ENCODE measurements at regions not wholly inside any gene's neighbourhood (a gene's known extent, or its start where the extent isn't known, plus 50 kb on each side); places are given as distances from the start of the nearest gene placed in this dataset.

DNA sequence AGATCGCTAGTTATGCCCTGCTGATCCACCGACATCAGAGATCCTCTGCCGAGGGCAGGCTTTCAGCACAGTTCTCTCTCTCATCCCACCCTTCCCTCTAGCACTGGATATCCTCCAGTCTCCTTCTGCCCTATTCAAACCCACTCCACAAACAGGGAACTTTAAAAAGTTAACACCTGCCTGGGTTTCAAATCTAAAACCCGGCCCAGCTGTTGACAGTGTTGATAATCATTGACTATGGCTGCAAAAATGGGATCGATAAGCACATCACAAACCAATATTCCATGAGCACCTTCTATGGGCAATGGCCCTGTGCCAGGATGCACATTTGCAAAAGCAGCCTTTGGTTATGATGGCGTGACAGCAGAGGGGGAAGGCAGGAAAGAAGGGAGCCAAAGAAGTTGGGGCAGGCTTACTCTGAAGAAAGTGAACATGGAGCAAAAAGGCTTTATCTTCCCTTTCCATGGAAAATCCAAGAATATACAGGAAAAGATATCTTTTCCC lies 482.3 kb upstream of the KLHL29 start:
- TF ChIP-seq ZNF17 (CRISPR knock-in tag; IDR thresholded peaks at IDR 0.05) = no peak
- no peak for TF ChIP-seq SRF (IDR thresholded peaks at IDR 0.05; ENCODE audit: low read depth, low read length)
- TF ChIP-seq NFE2L1 (CRISPR knock-in tag; IDR thresholded peaks at IDR 0.05; ENCODE audit: borderline replicate concordance) = no peak
- no peak for TF ChIP-seq HOXA5 (CRISPR knock-in tag; IDR thresholded peaks at IDR 0.05)
- TF ChIP-seq KLF9 (CRISPR knock-in tag; IDR thresholded peaks at IDR 0.05; ENCODE audit: low read depth) = no peak
- no peak for TF ChIP-seq BHLHE40 (IDR thresholded peaks at IDR 0.05; ENCODE audit: low read length)
- no peak for TF ChIP-seq ZNF317 (CRISPR knock-in tag; IDR thresholded peaks at IDR 0.05)
- TF ChIP-seq, protein P1, sequence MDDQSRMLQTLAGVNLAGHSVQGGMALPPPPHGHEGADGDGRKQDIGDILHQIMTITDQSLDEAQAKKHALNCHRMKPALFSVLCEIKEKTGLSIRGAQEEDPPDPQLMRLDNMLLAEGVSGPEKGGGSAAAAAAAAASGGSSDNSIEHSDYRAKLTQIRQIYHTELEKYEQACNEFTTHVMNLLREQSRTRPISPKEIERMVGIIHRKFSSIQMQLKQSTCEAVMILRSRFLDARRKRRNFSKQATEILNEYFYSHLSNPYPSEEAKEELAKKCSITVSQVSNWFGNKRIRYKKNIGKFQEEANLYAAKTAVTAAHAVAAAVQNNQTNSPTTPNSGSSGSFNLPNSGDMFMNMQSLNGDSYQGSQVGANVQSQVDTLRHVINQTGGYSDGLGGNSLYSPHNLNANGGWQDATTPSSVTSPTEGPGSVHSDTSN (CRISPR knock-in tag; IDR thresholded peaks at IDR 0.05; ENCODE audit: borderline replicate concordance) = no peak
- TF ChIP-seq, protein P2, sequence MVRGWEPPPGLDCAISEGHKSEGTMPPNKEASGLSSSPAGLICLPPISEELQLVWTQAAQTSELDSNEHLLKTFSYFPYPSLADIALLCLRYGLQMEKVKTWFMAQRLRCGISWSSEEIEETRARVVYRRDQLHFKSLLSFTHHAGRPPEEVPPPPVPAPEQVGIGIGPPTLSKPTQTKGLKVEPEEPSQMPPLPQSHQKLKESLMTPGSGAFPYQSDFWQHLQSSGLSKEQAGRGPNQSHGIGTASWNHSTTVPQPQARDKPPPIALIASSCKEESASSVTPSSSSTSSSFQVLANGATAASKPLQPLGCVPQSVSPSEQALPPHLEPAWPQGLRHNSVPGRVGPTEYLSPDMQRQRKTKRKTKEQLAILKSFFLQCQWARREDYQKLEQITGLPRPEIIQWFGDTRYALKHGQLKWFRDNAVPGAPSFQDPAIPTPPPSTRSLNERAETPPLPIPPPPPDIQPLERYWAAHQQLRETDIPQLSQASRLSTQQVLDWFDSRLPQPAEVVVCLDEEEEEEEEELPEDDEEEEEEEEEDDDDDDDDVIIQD (CRISPR knock-in tag; IDR thresholded peaks at IDR 0.05; ENCODE audit: low read depth) = no peak
- TF ChIP-seq ZNF121 (CRISPR knock-in tag; IDR thresholded peaks at IDR 0.05) = no peak
- no peak for TF ChIP-seq ZNF232 (CRISPR knock-in tag; IDR thresholded peaks at IDR 0.05; ENCODE audit: borderline replicate concordance)

Data from HepG2 (cell line).